Neural cell (in vitro differentiated cells): ENCODE measurements at regions not wholly inside any gene's neighbourhood (a gene's known extent, or its start where the extent isn't known, plus 50 kb on each side); places are given as distances from the start of the nearest gene placed in this dataset.
"Not testable (repeated sequence)": the region's sequence is repeated elsewhere in the genome, so short reads cannot be mapped to it uniquely, and the experiment has no call there.

Experiments used
- H2AFZ ChIP-seq: fragments of 200-600, 300-800 bp; sonication (generic), shearing (Covaris generic); 2 replicates; pipeline ENCODE4 v1.6.0; 2014; ENCODE audit warnings: low read depth, mild to moderate bottlenecking, antibody characterized with exemption, low read length, moderate library complexity
- H3F3A ChIP-seq: fragments of 200-600 bp; shearing (Covaris generic); 2 replicates; pipeline ENCODE4 v1.6.1; 2016; ENCODE audit warnings: mild to moderate bottlenecking, moderate library complexity, mixed read lengths, antibody characterized with exemption, low read length; ENCODE audit not compliant: insufficient read depth, poor library complexity, severe bottlenecking
- H3K27ac ChIP-seq: fragments of 200-600, 300-800 bp; sonication (generic), shearing (Covaris generic); 2 replicates; pipeline ENCODE4 v1.5.1; 2014; ENCODE audit warnings: mild to moderate bottlenecking, low read length, moderate library complexity
- H3K27me3 ChIP-seq: fragments of 300-800, 200-600 bp; sonication (generic), shearing (Covaris generic); 2 replicates; pipeline ENCODE4 v1.6.0; 2014; ENCODE audit warnings: mild to moderate bottlenecking, low read depth, low read length, moderate library complexity; ENCODE audit not compliant: insufficient read depth
- H3K36me3 ChIP-seq: fragments of 300-800, 200-600 bp; sonication (generic), shearing (Covaris generic); 2 replicates; pipeline ENCODE4 v1.5.1; 2014; ENCODE audit warnings: mild to moderate bottlenecking, antibody characterized with exemption, low read length, moderate library complexity; ENCODE audit not compliant: insufficient read depth
- H3K4me2 ChIP-seq: fragments of 300-800, 200-600 bp; sonication (generic), shearing (Covaris generic); 2 replicates; pipeline ENCODE4 v1.6.0; 2014; ENCODE audit warnings: mild to moderate bottlenecking, low read length
- H3K4me3 ChIP-seq: fragments of 300-800, 200-600 bp; sonication (generic), shearing (Covaris generic); 2 replicates; pipeline ENCODE4 v1.5.1; 2014; ENCODE audit warnings: mild to moderate bottlenecking, low read length, moderate library complexity
- H3K79me2 ChIP-seq: fragments of 200-600 bp; shearing (Covaris generic); replicated peaks from 2 replicates; pipeline ENCODE4 v1.6.0; 2014; ENCODE audit warnings: mild to moderate bottlenecking, low read length, moderate library complexity; ENCODE audit not compliant: insufficient read depth
- H3K9ac ChIP-seq: fragments of 300-800, 200-600 bp; sonication (generic), shearing (Covaris generic); 2 replicates; pipeline ENCODE4 v1.6.1; 2016; ENCODE audit warnings: mild to moderate bottlenecking, low read length, mixed read lengths
- H3K9me2 ChIP-seq: fragments of 200-600 bp; shearing (Covaris generic); 2 replicates; pipeline ENCODE4 v1.6.1; 2016; ENCODE audit warnings: mild to moderate bottlenecking, low read length, mixed read lengths; ENCODE audit not compliant: insufficient read depth
- H3K9me3 ChIP-seq: fragments of 200-600, 300-800 bp; sonication (generic), shearing (Covaris generic); 2 replicates; pipeline ENCODE4 v1.6.1; 2016; ENCODE audit warnings: mild to moderate bottlenecking, mixed run types, low read length, moderate library complexity, mixed read lengths
- H4K20me1 ChIP-seq: fragments of 200-600 bp; shearing (Covaris generic); 2 replicates; pipeline ENCODE4 v1.6.1; 2016; ENCODE audit warnings: mild to moderate bottlenecking, mixed run types; ENCODE audit not compliant: insufficient read depth
- CTCF ChIP-seq: fragments of 450-650 bp; IDR thresholded peaks from 2 replicates; pipeline ENCODE4 v1.5.1; 2014; ENCODE audit warnings: antibody characterized with exemption, mild to moderate bottlenecking, moderate library complexity; ENCODE audit not compliant: poor library complexity, severe bottlenecking
- EP300 ChIP-seq: fragments of 450-650 bp; conservative IDR thresholded peaks from 2 replicates; pipeline ENCODE4 v1.6.1; 2014; ENCODE audit warnings: antibody characterized with exemption, mild to moderate bottlenecking, moderate library complexity; ENCODE audit not compliant: poor library complexity, severe bottlenecking
- EZH2 ChIP-seq: fragments of 200-600, 300-800 bp; shearing (Covaris generic), sonication (generic); IDR thresholded peaks from 2 replicates; pipeline ENCODE4 v1.6.1; 2014; ENCODE audit warnings: antibody characterized with exemption, low read length, borderline replicate concordance, mild to moderate bottlenecking; ENCODE audit not compliant: insufficient read depth, poor library complexity, severe bottlenecking
- MXI1 ChIP-seq: fragments of 450-650 bp; conservative IDR thresholded peaks from 2 replicates; pipeline ENCODE4 v1.6.1; 2014; ENCODE audit warnings: antibody characterized with exemption, mild to moderate bottlenecking; ENCODE audit not compliant: poor library complexity, severe bottlenecking
- POLR2AphosphoS5 ChIP-seq: IDR thresholded peaks from 2 replicates; pipeline ENCODE4 v1.6.1; 2012
- RAD21 ChIP-seq: fragments of 450-650 bp; conservative IDR thresholded peaks from 2 replicates; pipeline ENCODE4 v1.6.1; 2014; ENCODE audit warnings: antibody characterized with exemption, mild to moderate bottlenecking, moderate library complexity
- SMC3 ChIP-seq: fragments of 450-650 bp; conservative IDR thresholded peaks from 2 replicates; pipeline ENCODE4 v1.6.1; 2014; ENCODE audit warnings: antibody characterized with exemption, mild to moderate bottlenecking, moderate library complexity; ENCODE audit not compliant: poor library complexity
- TAF1 ChIP-seq: IDR thresholded peaks from 2 replicates; pipeline ENCODE4 v1.6.1; 2012; ENCODE audit warnings: low read depth
- TF ChIP-seq, protein P1 (sequence below): IDR thresholded peaks from 2 replicates; pipeline ENCODE4 v1.6.1; 2012; ENCODE audit warnings: borderline replicate concordance

GRCh38 chr20:53788253-53789022, 194.8 kb upstream of the ZNF217 start:
- H3K9me3 ChIP-seq, result no peaks in the 10 kb centered on the region

DNA sequence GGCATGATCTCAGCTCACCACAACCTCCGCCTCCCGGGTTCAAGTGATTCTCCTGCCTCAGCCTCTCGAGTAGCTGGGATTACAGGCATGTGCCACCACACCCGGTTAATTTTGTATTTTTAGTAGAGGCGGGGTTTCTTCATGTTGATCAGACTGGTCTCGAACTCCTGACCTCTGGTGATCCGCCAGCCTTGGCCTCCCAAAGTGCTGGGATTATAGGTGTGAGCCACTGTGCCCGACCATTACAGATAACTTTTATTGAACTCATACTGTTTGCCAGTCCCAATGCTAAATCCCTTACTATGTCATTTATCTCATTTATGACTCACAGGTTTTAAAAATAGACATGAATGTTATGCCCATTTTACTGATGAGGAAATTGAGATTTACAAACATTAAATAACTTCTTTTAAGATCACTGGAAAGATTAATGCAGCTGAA, 193.9 kb upstream of the ZNF217 start:
- not testable (repeated sequence) for H3K9ac ChIP-seq, H3K4me3 ChIP-seq, H3F3A ChIP-seq, H3K79me2 ChIP-seq, H3K27me3 ChIP-seq, H3K9me2 ChIP-seq, H3K27ac ChIP-seq, H4K20me1 ChIP-seq, H3K9me3 ChIP-seq, H3K4me2 ChIP-seq, H2AFZ ChIP-seq, H3K36me3 ChIP-seq

More at GRCh38 chr20:53788253-53789022, 194.8 kb upstream of the ZNF217 start:
- no peaks in the 10 kb centered on the region for H3K27me3 ChIP-seq
- no peaks in the 10 kb centered on the region for H3F3A ChIP-seq
- H3K36me3 ChIP-seq, result no peaks in the 10 kb centered on the region
- no peak overlapping the region for H3K9ac ChIP-seq
- H3K79me2 ChIP-seq, result no peaks in the 10 kb centered on the region
- no peak overlapping the region for H3K27ac ChIP-seq
- no peaks in the 10 kb centered on the region for H4K20me1 ChIP-seq
- no peak overlapping the region for H2AFZ ChIP-seq
- TF ChIP-seq EP300 (no peak), SMC3 (no peak), CTCF (no peak)
- H3K9me2 ChIP-seq, result no peaks in the 10 kb centered on the region
- H3K4me3 ChIP-seq, result no peak overlapping the region
- H3K4me2 ChIP-seq, result no peak overlapping the region

DNA sequence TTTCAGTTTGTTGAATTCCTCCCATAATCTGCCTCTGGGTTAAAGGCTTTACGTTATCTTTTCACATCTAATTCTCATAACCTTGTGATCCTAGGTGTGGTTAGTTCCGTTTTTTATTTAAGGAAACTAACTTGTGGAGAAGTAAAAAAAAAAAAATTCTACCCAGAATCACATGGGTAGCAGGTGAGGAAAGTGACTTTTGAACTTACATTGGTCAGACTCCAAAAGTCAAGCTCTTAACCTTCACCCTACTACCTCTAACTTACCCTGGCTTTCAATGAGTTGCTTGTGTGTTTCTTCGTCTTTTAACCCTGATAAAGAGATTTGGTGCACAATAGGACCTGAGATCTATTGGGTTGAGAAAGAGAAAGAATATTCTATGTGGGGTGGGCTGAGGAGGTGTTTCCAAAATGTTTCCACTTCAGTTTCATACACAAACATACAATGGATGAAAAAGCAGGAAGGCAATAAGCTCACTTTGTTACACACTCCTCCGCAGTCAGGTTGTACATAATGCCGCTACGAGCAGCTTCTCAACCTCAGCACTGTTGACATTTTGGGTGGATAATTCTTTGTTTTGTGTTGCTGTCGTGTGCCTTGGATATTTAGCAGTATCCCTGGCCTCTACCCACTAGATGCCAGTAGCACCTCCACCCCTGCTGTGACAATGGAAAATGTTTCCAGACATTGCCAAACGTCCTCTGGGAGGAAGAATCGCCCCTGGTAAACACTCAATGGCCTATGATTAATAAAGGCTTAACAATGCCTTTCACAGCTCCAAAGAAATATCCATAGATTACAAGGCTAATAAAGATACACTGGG, 193.0 kb upstream of the ZNF217 start:
- Histone ChIP-seq H3K79me2 (no peaks in the 10 kb centered on the region), H3K4me3 (no peak overlapping the region), H3F3A (no peaks in the 10 kb centered on the region), H3K27ac (no peak overlapping the region), H2AFZ (no peak overlapping the region), H3K9me2 (no peaks in the 10 kb centered on the region), H4K20me1 (no peaks in the 10 kb centered on the region), H3K36me3 (no peaks in the 10 kb centered on the region), H3K4me2 (no peak overlapping the region), H3K9me3 (no peaks in the 10 kb centered on the region), H3K9ac (no peak overlapping the region), H3K27me3 (no peaks in the 10 kb centered on the region)
- TF ChIP-seq SMC3 (no peak), MXI1 (no peak), POLR2AphosphoS5 (no peak), TAF1 (no peak), EP300 (no peak), EZH2 (no peak), CTCF (no peak), RAD21 (no peak)
- TF ChIP-seq, protein P1, sequence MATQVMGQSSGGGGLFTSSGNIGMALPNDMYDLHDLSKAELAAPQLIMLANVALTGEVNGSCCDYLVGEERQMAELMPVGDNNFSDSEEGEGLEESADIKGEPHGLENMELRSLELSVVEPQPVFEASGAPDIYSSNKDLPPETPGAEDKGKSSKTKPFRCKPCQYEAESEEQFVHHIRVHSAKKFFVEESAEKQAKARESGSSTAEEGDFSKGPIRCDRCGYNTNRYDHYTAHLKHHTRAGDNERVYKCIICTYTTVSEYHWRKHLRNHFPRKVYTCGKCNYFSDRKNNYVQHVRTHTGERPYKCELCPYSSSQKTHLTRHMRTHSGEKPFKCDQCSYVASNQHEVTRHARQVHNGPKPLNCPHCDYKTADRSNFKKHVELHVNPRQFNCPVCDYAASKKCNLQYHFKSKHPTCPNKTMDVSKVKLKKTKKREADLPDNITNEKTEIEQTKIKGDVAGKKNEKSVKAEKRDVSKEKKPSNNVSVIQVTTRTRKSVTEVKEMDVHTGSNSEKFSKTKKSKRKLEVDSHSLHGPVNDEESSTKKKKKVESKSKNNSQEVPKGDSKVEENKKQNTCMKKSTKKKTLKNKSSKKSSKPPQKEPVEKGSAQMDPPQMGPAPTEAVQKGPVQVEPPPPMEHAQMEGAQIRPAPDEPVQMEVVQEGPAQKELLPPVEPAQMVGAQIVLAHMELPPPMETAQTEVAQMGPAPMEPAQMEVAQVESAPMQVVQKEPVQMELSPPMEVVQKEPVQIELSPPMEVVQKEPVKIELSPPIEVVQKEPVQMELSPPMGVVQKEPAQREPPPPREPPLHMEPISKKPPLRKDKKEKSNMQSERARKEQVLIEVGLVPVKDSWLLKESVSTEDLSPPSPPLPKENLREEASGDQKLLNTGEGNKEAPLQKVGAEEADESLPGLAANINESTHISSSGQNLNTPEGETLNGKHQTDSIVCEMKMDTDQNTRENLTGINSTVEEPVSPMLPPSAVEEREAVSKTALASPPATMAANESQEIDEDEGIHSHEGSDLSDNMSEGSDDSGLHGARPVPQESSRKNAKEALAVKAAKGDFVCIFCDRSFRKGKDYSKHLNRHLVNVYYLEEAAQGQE, result no peak
